ENCODE measurements at regions not wholly inside any gene's neighbourhood (a gene's known extent, or its start where the extent isn't known, plus 50 kb on each side); places are given as distances from the start of the nearest gene placed in this dataset.

DNA sequence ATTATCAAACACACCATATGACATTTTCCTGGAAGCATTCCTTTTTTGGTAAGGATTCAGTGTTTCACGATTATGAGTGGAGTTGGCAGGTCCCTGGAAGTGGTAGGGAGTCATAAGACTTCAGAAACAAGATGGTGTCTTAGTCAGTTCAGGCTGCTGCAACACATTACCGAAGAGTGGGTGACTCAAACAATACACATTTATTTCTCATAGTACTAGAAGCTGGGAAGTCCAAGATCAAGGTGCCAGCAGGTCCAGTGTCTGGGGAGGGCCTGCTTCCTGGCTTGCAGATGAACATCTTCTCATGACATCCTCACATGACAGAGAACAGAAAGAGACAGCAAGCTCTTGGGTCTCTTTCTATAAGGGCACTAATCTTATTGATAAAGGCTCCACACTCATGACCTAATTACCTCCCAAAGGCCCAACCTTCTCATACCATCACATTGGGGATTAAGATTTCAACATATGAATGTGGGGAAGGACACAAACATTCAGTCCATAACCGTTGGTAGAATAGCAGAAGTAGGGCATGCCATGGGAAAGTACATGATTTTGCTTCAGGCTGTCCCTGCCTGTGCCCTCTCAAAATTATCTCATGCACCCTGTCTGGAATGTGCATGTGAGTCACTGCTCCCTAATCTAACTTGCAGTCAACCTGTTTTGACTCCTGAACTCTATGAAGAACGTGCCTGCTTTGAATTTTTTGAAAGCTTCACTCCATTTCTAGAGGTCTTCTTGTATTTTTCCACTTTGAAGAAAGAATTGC, 72.5 kb downstream of the GTPBP8 start:
- no peak for TF ChIP-seq EZH2 (IDR thresholded peaks at IDR 0.05; ENCODE audit: insufficient read depth, poor library complexity, severe bottlenecking)
- TF ChIP-seq EZH2phosphoT487 (IDR thresholded peaks at IDR 0.05; ENCODE audit: insufficient read depth, low read depth) = no peak

All from GM23248 (cell line).